ENCODE measurements at regions not wholly inside any gene's neighbourhood (a gene's known extent, or its start where the extent isn't known, plus 50 kb on each side); places are given as distances from the start of the nearest gene placed in this dataset.

DNA sequence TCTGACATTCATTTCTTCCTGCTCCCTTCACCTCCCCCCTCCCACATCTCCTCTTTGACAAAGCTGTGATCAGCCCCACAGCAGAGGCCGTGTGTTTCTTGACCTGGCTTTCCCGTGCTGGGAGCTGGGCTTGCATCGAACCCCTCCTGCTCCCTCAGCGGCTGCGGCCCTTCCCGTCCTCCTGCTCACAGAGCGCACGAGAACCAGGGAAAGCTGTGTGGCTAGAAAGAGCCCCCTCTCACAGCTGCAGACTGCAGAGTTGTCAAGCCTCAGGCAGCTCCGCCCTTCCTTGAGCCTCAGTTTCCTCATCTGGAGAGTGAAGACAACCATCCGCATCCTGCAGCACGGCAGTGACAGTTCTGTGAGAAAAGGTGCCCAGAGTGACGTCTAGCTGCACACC is 65.7 kb upstream of the GLI2 start:
- no peak for DNase-seq

DNA sequence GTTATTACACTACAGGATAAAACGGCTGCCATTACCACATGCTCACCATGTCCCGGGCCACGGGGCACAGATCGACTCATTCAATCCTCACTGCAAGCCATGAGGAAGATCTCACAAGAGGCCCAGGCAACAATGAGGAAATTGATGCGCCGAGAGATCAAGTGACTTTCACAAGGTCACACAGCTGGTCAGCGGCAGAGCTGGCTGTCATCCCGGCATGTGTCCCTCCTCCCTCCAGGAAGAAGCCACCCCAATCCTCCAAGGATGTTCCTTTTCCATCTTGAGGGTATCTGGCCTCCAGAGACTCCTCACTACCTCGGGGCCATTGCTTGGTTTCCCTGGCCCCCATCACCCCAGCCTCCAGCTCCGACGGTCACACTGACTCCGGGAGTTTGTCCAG is 65.3 kb upstream of the GLI2 start:
- DNase-seq = no peak

DNA sequence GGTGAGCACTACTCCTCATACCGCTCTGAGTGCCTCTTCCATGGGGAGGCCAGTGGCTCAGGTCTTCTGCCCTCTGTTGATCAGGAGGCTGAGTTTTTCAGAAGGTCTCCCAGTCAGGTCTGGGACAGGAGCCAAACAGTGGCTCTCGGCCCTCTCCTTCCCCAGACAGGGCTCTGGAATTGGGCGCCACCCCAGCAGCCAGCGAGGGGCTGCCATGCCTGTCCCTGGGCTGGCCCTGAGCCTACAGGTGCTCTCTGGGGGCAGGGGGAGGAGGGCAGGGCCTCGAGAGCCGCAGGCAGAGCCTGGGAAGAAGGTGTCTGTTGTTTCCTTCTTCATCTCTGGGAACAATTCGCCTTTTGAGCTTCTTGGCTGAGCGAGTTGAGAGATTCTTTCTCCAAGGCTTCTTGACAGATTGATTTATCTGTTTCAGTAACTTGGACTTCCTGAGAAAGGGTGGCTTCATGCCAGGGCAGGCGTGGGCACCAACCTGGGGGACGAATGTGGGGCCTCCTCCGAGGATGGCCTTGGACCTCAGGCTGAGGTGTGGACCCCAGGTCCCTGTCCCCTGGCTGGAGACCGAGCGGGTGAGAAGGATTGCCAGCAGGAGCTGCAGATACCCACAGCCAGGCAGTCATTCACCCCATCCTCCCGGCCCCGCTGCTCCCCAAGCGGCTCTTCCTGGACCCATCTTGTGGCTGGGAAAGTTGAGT is 64.7 kb upstream of the GLI2 start:
- DNase-seq = no peak

DNA sequence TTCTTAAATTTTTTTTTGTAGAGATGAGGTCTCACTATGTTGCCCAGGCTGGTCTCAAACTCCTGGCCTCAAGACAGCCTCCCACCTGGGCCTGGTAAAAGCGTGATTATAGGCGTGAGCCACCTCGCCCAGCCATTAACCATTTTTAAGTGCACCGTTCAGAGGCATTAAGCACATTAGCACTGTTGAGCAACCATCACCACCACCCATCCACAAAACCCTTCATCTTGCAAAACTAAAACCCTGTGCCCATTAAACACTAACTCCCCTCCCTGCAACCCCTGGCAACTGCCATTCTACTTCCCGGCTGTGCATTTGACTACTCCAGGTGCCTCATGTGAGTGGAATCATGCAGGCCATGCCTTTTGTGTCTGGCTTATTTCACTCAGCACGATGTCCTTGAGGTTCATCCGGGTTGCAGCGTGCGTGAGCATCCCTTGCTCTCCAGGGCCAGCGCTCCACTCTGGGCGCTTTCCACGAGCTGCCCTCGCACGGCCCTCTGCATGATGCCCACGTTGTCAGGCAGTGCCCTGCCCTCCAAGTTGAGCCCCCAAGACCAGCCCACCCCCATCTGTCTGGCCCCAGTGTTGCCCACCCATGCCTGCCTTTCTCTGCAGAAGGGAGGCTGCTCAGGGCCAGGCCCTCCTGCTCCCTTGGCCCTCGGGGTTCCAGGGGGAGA is 63.0 kb upstream of the GLI2 start:
- no peak for DNase-seq

DNA sequence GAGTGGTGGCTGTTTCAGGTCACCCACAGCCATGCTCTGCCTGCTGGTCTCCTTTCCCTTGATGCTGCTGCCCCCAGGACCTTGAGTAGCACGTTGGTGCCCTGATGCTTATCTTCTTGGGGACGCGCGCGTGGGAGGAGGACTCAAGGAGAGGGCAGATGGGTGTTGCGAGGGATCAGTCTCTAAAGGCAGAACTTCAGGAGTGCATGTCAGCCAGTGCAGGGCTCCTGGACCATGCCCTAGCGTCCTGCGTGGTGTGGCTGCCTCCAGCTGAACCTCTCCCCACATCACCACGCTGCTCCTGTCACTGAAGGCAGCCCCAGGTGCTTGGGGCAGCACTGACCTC is 62.5 kb upstream of the GLI2 start:
- no peak for DNase-seq

DNA sequence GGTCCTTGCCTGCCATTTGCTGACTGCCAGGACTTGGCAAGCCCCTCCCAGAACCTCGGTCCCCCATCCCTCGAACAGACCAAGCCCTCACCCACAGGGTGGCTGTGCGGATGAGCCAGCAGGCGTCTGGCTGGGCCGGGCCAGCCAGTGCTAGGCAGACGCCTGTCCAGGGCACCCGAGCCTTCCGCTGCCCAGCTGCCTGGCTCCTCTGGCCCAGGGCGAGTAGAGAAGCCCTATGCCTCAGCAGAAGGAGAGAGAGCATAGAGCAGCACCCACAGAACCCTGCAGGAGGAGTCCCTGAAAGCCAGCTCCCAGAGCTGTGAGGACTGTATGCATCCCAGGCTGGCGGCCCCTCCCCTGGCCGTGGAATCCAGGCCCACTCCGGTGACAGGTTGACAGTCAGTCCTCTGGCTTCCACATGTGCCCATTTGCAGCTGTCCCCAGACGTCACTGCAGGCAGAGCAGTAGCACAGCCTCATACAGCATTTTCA is 62.1 kb upstream of the GLI2 start:
- DNase-seq = no peak

DNA sequence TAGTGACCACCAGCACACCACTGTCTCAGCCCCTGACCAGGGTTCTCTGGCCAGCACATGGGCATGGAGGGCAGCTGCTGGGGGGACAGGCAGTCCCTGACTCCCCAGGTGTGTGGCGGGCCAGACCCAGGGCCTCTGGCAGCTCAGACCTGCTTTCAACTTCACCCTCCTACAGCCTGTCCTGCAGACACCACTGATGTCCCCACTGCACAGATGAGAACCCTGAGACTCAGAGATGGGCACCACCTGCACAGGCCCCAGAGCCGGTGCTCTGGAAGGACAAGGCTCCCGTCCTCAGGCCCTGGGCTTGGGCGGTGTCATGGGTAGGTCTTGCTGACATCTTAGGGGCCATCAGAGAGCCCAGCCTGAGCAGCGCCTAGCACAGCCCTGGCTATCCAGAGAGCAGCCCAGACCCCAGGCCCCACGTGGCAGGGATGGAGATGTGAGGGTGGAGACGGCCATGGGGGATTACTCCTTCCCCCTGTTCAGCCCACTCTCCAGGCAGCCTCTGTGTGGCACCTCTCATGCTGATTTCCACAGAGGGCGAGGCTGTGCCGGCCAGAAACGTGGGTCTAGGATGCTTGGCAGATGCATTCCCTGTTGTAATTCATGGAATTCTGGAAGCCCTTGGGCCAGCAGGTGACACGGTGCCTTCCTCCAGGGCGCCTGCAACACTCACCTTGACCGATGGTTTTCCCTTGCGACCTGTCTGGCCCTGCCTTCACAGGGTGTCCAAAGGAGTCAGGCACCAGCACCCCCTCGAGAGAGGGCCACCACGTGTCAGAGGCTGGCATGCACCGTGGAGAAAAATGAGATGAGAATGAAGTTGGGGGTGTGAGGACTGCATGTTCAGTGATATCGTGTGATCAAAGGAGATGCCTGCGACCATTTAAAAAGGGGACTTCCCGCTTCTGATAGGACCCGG is 61.2 kb upstream of the GLI2 start:
- no peak for DNase-seq

DNA sequence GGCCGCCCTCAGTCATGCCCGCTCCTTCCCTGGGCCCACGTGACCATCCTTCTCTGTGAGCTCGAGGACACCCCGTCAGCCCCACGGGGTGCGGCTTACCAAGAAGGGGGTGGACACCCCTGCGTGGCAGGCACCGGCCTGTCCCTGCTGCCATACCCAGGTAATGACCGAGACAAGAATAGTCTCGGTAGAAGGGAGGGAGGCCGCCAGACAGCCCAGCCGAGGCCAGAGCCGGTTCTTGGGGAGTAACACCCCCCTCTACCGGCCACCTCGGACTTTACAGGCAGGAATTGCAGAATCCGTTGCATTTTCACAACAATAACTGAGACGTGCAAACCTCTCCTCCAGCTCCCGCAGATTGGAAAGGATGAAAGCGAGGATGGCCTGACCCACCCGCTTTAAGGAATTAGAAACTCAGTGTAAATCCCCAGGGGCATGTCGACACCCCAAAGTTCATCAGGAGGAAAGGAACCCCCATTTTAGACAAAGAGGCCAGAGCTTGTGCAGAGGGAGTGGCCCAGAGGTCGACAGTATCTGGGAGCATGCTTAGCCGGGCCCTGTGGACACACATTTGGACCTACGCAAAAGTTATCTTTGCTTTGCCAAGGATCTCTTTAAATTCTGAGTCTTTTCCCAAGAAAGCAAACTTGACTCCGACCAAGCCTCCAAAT is 60.1 kb upstream of the GLI2 start:
- no peak for DNase-seq

DNA sequence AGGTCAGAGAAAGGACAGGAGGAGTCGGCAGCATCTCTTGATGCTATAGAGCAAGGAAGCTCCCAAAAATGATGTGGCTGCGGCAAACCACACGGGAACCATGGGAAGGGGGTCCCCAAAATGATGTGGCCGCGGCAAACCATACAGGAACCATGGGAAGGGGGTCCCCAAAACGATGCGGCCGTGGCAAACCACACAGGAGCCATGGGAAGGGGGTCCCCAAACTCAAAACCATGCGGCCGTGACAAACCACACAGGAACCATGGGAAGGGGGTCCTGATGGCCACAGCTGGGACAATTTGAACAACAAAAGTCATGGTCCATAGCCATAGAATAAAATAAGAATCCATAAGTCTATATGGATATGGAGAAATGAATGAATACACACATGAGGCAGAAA is 58.4 kb upstream of the GLI2 start:
- no peak for DNase-seq

DNA sequence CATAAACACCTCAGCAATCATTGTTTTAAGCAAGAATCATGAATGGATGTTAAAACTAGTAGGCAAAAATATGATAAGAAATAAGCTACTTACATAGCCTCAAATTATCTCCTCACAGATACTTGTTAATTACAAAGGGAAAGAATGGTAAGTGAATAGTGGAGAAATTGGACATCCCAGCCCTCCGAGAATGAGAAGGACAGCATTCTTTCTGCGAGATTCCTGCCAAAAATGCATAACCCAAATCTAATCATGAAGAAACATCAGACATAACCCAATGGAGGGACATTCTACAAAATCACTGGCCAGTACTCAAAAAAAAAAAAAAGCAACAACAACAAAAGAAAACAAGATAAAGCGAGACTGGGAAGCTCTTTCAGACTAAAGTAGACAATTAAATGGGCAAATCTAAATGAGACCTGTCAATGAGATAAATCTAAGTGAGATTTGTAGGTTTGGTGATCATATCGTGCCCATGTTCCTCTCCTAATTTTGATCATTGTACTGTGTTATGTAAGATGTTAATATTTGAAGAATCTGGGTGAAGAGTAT is 57.9 kb upstream of the GLI2 start:
- DNase-seq = no peak

DNA sequence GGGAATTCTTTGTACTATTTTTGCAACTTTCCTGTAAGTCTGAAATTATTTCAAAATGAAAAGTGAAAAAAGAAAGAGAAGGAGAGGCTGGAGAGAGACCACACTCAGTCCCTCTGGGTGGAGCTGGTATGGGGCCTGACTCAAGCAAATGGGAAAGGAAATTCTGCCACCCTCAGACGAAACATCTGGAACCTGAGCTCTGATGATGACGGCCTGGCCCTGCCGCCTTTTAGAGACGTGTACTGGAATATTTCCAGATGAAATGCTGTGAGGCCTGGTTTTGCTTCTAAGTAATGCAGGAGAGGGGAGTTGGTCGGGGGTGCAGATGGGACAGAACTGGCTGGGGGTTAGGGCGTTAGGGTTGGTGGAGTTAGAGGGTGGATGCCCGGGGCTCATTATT is 57.4 kb upstream of the GLI2 start:
- no peak for DNase-seq

DNA sequence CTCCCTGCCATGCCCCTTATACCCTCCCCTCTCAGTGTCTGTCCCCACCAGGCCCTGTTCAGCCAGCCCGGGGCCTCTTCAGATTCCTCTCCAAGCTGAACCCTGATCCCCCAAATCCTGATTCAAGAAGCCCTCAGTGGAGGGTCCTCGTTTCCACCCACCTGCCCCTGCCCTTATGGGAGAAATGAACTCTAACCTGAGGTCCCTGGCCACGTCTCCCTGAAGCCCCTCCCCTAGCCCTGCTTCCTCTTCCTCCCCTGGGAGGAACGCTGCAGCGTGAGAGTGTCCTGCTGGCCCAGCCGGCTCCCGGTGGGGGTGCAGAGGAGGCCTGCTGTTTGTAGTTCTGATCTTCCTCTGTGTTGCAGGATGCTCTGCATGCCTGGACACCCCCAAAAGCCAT is 56.7 kb upstream of the GLI2 start:
- DNase-seq = no peak

DNA sequence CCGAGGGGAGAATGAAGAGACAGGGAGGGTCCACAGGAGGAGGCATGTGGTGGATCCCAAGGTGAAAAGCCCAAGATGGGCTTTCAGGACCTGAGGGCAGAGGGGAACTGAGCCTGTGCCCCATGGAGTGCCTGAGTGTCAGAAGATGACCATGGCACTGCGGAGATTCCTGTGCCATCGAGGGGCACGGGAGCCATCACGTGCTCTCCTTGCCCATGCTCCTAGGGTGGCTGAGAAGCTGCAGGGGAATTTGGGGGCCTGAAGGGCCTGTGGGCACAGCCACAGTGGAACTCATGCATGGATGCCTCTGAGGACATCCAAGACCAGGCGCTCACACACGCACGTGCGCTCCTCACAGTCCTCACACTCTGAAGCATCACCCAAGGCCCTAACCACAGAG is 56.1 kb upstream of the GLI2 start:
- no peak for DNase-seq

DNA sequence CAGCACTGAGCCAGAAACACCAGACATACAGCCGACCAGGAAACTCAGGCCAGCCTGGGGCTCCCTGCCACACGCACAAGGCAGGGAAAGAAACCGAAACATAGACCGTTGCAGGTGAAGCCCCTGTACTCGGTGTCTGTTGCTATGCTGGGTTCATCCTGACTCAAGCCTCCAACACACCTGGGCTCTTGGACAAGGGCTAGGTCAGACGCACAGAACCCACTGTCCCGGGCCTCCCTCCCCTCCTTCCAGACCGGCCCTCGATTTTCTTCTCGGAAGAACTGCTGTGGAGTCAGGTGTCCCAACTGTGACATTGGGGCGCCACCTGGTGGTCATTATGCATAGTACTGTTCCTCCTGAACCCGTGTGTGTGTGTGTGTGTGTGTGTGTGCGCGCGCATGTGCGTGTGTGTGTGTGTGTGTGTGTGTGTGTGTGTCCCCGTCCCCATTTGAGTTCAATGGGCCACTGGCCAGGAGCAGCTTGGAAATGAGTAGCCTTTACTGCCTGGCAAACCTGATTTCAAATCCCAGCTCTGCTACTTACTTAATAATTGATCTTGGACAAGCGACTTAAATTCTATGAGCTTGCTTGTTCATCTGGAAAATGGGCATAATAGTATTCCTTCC is 55.4 kb upstream of the GLI2 start:
- DNase-seq = no peak

DNA sequence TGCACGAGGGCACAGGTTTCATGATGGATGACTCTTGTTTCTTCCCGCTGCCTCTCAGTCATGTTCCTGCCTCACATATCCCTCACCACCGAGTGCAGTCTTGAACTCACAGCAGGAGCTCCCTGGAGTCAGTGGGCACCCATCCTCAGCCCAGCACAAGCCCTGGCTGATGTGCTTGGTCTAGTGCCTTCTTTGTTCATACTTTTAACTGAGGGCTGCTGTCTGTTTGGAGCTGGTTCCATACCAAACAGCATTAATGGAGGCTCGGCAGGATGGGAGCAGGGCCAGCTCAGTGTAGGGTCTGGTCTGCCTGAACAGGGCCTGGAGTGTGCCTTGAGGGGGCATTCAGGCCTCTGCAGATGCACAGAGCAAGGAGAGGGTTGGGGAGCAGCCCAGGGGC is 54.5 kb upstream of the GLI2 start:
- DNase-seq = no peak

DNA sequence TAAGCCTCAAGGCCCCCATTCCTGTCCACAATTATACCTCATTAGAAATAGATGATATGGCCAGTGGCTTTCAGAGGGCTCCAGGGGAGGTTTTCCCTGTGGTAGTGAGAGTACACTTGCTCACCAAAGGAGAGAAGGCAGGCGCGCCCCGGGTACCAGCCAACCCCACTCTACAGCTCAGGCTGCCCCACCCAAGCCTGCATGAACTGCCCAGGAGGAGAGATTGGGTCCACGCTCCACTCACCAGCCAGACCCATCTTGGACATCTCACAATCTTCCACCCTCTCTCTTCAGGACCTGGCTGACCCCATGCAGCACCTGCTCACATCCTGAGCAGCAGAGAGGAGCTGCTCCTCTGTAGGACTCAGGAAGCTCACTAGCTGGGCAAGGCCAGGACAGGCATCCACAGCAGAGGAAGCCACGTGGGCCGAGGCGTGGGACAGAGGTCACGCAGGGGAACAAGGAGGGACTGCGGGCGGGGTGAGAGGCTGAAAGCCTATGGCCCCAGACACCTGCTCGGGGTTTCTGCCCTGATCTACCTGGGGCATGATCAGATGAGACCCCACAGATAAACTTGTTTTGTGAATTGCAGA is 53.9 kb upstream of the GLI2 start:
- DNase-seq = no peak

DNA sequence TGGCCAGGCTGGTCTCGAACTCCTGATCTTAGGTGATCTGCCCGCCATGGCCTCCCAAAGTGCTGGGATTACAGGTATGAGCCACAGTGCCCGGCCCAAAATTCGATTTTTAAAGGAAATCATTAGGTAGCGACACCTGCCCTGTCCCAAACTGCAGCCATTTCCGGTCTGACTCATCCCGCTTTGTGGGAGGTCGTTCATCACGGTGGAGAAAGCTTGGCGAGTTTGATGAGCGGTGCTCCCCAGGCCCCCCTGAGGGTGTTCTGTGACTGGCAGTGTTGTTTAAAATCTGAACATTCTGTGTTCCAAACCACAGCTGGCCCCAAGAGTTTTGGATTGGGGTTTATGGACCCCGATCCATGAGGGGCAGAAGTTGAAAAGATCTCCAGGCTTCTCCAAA is 53.0 kb upstream of the GLI2 start:
- no peak for DNase-seq

DNA sequence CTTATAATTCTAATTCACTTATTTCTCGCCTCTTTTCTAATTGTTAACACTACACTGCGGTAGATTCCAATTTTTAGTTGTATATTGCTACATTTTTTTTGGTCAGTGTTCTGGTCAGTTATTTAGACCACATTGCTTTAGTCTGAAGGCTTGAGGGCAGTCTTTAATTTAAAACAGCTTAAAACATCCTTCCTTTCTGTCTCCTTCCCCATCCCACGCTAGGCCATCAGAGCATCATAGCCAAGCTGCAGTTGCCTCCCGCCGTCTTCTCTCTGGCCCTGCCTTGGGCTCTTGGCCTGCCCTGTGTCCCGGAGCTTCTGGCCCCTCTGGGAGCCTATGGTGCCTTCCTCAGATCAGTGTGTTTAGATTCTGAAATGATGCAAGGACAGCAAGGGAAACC is 52.6 kb upstream of the GLI2 start:
- DNase-seq = no peak

DNA sequence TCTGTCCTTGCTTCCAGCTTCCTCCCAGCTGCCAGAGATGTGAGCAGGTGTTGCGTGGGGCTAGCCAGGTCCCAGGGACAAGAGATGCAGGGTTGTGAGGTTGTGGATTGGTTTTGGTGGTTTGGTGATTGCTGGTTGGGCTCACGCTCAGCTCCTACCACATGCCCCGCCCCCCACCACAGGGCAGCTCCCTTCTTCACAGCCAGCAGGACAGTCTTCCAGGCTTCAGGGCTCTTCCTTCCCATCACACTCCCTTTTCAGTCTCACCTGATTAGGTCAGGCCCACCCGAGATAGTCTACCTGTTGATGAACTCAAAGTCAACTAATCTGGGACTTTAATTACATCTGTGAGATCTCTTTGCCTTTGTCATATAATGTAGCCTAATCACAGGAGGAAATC is 52.0 kb upstream of the GLI2 start:
- DNase-seq = no peak

DNA sequence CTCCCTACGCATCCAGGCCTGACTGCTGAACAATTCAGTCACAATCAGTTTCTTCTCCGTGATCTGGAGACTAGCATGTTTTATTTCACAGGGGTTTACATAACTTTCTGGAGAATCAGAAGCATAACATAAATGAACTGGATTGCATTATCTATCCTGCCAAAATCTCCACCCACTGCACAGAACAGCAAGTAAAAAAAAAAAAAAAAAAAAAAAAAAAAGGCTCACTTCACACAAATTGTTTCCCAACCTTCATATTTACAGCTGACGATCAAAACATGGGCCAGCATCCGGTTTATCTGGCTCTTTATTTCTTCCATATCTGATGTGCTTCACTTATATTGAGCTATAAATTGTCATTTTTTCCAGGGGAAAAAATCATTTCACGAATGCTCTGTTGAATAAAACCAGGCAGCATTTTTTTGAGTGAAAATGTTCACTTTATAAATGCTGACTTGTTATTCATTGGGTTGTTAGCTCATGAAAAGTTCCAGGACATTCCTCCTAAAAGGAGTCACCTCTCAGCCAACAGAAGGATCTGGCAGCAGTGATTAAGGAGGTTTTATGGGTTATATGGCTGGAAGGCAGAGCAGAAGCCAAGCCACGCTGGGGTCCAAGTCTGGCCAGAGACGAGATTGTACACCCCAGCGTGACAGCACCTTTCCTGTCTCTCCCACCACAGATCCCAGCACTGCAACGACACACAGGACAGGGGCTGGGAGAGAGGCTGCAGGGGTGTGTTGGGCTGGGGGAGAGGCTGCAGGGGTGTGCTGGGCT is 51.2 kb upstream of the GLI2 start:
- no peak for DNase-seq
